Astrocyte of the cerebellum (primary cell): ENCODE measurements at regions not wholly inside any gene's neighbourhood (a gene's known extent, or its start where the extent isn't known, plus 50 kb on each side); places are given as distances from the start of the nearest gene placed in this dataset.

Experiments
- DNase-seq: peaks from one replicate; pipeline ENCODE4 v3.0.0-alpha.2; 2011; ENCODE audit warnings: low read depth
- H3K4me3 ChIP-seq: 2 replicates; pipeline ENCODE4 v1.5.1; 2011; ENCODE audit warnings: mild to moderate bottlenecking, low read depth, low read length, moderate library complexity
- CTCF ChIP-seq: IDR thresholded peaks from 2 replicates; pipeline ENCODE4 v1.5.1; 2012; ENCODE audit warnings: low read length, low read depth, moderate library complexity, mild to moderate bottlenecking; ENCODE audit errors: missing control alignments
- in situ Hi-C: cut with HindIII; loops from 2 replicates; pipeline ENCODE4 v1.10.0; 2017; ENCODE audit warnings: low sequenced_read_pairs

DNA sequence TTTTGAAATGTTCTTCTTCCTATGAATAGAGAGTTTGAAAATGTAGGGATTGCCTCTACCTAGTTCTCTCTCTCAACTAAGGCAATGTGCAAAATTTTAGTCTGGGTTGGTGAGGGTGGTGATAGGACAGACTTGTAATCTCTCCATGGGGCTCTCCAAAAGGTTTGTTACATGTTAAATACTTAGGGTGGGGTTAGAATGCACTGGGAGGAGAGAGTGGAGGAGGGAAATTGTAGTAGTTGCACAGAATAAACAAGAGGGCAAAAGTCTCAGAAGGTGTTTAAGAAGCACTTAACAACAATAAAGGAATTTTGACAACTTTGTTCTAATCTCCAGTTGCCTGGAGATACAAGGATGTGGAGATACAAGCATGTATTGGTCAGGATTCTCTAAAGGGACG is 230.4 kb downstream of the NECTIN3 start:
- TF ChIP-seq CTCF: no peak
- no peak overlapping the region for H3K4me3 ChIP-seq
- in situ Hi-C loops: no loop called here
- no peak for DNase-seq

- no peak for DNase-seq
- no peak overlapping the region for H3K4me3 ChIP-seq
- no peak for TF ChIP-seq CTCF
- in situ Hi-C loops: no loop called here
Observed at GRCh38 chr3:111303760-111304159, 232.1 kb downstream of the NECTIN3 start.

- in situ Hi-C loops: no loop called here
- DNase-seq: no peak
- H3K4me3 ChIP-seq: no peak overlapping the region
- no peak for TF ChIP-seq CTCF
Observed at GRCh38 chr3:111307676-111308075, 234.3 kb upstream of the CD96 start.

DNA sequence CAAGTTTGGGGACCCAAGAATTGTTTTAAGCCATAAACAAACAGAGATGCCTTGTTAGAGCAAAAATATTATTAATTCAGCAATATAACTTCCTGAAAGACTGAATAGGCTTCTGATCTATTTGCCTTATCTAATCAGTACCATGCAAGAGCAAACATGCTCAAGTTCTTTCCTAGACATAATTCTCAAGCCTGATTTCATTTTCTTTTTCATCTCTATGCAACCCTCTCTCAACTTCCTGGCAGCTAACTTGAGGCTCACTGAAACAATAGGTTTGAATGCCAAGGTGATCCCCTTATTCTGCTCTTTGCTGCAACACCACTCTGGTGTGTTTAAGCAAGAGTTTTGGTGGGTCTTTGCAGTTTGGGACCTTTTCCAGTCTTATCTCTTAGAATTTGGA is 230.9 kb upstream of the CD96 start:
- TF ChIP-seq CTCF: no peak
- DNase-seq: no peak
- H3K4me3 ChIP-seq: no peak overlapping the region
- in situ Hi-C loops: no loop called here

- no peak overlapping the region for H3K4me3 ChIP-seq
- DNase-seq: peak; percentile 37
- TF ChIP-seq CTCF: no peak
- in situ Hi-C loops: no loop called here
Observed at GRCh38 chr3:111311709-111312235, 230.2 kb upstream of the CD96 start.

GRCh38 chr3:111314181-111314873 is 227.7 kb upstream of the CD96 start:
- TF ChIP-seq CTCF: no peak
- in situ Hi-C loops: no loop called here

More at GRCh38 chr3:111314181-111314873, 227.7 kb upstream of the CD96 start:
- no peak overlapping the region for H3K4me3 ChIP-seq
- no peak for DNase-seq
